HG02798 (cell line): ENCODE measurements at regions not wholly inside any gene's neighbourhood (a gene's known extent, or its start where the extent isn't known, plus 50 kb on each side); places are given as distances from the start of the nearest gene placed in this dataset.

Experiments used
- ATAC-seq: cut with Tn5 transposase; IDR thresholded peaks from one replicate; pipeline ENCODE4 v1.9.1; 2021; ENCODE audit warnings: mild to moderate bottlenecking; ENCODE audit not compliant: unreplicated experiment, poor library complexity

DNA sequence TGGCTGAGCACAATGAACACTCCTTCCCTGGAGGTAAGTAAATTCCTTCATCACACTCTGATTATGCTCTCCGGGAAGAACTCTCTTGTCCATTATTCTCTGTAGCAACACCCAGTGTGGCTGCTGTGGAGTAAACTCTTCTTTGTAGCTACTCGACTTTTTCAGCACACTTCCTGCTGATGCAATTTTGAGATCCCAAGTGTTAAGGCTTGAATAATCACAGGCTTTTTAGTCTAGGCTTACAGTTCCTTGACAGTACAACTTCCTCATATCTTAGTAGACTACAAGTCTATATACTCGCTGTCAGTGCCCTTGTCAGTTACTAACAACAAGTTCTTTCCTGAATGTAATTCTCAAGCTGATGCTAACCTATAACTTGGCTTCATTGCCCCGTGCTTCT lies 301.8 kb upstream of the API5 start:
- ATAC-seq = no peak

DNA sequence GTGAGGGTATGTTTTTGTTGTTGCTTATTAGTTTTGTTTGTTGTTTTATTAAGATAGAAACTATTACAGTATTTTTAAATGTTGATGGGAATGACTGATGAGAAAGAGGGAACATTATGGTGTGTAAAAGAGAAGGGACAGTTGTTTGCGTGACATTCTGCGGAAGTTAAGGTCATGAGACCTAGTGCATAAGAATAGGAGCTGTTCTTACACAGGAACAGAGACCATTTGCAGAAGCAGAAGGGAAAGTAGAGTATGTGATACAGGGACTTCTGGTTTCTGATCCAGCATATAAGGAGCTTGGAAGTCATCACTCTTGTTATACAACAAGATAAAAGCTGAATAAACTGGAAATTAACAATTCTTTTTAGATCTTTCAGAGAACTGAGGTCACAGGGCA lies 299.2 kb upstream of the API5 start:
- ATAC-seq = no peak

DNA sequence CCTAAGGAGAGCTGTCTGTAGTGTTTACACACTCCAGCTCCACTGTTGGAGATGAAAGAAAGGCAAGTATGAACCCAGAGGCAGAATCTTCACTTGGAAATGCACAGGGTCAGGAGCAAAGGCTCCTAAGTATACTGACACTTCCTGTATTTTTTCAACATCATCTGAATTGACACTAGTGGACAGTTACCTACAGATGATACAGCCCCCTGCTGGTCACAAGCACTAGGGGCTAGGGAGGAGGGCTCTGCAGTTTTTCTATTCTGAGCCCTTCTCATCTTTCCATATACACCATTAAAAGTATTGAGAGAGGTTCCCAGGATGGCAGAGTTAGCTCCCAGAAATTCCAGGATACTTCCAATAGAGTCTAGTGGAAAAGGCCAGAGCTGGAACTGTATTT lies 290.3 kb upstream of the API5 start:
- ATAC-seq = peak; percentile 75

DNA sequence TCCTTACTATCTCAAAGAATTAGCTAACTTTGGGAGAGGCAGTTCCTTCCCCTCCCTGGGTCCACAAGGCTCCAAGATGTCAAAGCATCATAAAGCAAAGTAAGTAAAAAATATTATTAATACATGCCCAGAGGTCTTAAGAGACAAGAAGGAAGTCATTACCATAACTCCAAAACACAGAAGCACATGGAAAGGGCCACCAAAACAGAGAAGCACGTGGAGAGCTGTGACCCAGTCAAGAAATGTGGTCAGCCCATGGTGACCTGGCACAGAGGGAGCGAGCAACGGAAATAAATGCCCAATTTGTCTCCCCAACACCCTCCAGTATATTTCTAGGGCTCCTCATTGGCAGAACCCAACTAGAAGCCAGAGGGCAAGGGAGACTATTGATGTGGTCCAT lies 277.5 kb upstream of the API5 start:
- no peak for ATAC-seq

DNA sequence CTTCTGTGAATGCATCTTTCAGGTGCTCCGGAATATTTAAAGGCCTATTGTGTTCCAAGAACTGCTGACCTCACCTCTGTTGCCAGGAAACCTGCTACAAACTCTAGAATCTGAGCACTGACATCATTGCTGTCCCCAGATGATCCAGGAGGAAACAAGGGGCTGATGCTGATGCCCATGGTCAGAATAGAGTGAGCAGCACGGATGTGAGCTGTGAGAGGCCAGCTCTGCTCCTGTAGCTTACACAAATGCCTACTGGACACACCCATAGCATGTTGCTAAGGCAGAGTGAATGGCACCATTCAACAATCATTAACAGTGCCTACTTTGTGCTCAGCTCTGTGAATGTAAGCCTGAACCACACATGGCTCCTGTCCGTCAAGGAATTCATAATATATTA lies 276.7 kb upstream of the API5 start:
- no peak for ATAC-seq

- no peak for ATAC-seq
Observed at GRCh38 chr11:43053638-43054412, 258.0 kb upstream of the API5 start.

GRCh38 chr11:43067681-43068080 lies 244.1 kb upstream of the API5 start:
- ATAC-seq = no peak

DNA sequence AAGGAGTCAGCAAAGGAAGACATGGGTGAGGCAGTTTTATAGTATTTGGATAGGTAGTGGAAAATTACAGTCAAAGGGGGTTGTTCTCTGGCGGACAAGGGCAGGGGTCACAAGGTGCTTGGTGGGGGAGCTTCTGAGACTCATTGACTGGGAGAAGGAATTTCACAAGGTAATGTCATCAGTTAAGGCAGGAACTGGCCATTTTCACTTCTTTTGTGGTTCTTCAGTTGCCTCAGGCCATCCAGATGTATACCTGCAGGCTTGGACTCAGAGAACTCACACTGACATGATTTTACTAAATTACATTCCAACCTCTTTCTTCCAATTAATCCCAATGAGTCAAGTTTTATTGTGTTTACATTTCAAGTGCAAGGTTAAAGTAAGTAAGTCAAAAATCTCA lies 240.5 kb upstream of the API5 start:
- no peak for ATAC-seq

DNA sequence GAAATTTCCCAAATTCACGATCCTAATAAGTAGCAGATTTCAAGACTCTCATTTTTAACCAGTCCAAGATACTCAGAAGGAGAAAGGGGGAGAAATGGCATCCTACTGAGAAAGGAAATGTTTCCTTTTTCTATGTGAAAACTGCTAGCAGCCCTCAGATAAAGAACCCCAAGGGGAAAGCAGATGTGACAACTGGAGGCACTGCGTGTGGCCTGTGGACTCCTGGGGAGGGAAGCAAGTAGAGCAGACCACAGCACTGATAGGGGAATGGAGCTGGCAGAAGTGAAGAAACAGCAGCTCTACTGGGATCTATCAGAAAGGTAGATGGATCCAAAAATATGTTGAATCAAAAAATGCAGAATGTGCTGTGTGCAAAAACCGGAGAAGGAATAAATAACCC lies 239.7 kb upstream of the API5 start:
- ATAC-seq = no peak

DNA sequence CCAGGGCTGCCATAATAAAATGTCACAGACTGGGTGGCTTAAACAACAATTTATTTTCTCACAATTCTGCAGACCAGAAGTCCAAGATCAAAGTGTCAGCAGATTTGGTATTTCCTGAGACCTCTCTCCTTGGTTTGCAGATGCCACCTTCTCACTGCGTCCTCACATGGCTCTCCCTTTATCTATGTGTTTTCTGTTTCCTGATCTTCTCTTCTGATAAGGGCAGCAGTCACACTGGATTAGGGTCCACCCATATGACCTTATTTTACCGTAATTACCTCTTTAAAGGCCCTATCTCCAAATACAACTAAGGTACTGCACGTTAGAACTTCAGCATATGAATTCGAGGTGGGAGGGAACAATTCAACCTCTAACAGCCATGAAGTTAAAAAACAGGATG lies 238.9 kb upstream of the API5 start:
- ATAC-seq = no peak

- no peak for ATAC-seq
Observed at GRCh38 chr11:43074810-43075209, 237.0 kb upstream of the API5 start.

DNA sequence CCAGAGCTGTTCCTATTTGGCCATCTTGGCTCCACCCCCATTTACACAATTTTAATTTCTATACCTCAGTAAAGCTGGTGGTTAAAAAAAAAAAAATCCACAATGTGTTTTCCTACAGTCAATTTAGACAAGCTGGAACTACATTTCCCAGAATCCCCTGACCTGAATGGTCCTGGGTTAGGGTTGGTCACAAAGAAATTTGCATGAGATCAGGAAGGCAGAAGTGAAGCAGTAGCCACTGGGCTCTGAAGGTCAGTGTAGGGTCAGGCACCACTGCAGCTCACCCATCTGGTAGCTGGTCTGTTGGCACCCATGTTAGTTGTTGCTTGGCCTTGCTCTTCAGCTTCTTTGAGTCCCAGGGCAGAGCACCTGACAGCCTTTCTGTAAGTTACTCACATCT lies 210.7 kb upstream of the API5 start:
- peak; percentile 44 for ATAC-seq

DNA sequence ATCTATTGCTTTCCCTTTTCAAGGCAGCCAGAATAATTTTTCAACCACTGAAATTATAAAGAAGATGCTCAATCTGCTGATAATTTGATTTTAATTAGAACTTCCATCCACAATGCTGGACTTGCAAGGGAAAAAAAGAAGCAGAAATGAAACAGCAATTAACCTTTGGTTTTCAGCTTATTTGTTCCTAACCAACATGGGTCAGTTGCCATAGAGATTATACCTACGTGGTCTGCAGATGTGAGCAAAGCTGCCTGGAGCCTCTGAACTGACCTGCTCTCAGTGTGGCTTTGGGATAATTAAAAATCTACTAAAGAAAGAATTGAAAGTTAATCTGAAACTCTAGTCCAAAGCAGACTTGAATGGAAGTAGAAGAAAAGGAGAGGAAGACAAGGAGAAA lies 195.7 kb upstream of the API5 start:
- ATAC-seq = no peak

- no peak for ATAC-seq
Observed at GRCh38 chr11:43119275-43119970, 192.4 kb upstream of the API5 start.

GRCh38 chr11:43122546-43122945 lies 189.2 kb upstream of the API5 start:
- ATAC-seq = no peak

- no peak for ATAC-seq
Observed at GRCh38 chr11:43123443-43123842, 188.4 kb upstream of the API5 start.

DNA sequence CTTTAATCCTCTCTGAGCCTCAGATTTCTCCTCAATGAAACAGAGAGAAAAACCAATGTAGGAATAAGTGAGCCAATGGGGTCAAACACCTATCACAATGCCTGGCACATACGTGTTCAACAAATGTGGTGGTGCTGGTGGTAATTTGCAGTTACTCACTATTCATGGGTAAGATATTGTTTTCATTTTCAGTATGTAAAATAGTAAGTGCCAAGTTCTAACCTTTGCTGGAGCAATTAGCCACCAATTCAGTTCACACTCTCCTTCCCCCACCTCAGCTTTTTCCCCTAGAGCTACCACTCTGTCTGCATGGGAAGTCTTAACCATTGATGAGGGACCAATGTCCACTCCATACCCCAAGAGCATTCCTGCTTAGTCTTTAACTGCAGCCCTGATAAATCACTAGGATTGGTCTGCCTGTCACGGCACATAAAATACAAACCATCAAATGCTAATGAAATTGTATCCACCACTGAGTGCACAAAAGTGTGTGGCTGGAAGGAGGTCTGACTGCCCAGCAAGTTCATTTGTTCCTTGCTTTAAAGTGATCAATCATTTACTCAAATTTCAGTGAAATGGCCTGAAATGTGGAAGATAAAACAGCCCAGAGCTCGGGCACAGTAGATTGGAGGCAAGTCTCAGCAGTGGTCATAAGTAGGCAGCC lies 187.4 kb upstream of the API5 start:
- peak; percentile 47 for ATAC-seq

DNA sequence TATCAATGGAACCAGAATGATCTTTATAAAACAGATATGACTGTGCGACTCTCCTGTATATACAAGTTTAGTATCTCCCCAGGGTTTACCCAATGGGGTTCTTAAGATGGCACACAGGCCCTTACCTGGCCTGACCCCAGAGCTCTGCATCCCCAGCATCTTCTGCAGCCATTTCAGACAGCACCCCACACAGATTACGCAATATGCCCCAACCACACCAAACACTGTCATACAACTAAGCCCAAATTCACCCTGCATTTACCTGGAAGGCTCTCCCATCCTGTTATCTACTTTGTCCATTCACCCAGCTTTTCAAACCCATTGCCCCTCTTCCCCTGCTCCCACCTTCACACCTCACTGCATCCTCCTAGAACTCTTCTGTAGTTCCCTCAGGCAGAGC lies 182.5 kb upstream of the API5 start:
- no peak for ATAC-seq

GRCh38 chr11:43130616-43131015 lies 181.2 kb upstream of the API5 start:
- ATAC-seq = peak; percentile 49

GRCh38 chr11:43135966-43136534 lies 175.7 kb upstream of the API5 start:
- peak; percentile 90 for ATAC-seq

- ATAC-seq = no peak
Observed at GRCh38 chr11:43138621-43139140, 173.1 kb upstream of the API5 start.
